K562 (cell line): ENCODE measurements at regions not wholly inside any gene's neighbourhood (a gene's known extent, or its start where the extent isn't known, plus 50 kb on each side); places are given as distances from the start of the nearest gene placed in this dataset.

Experiments used
- REST ChIP-seq, 2 experiments: fragments of 450-650 bp; formaldehyde crosslinking in 1 of 2; IDR thresholded peaks; 2 replicates each; pipeline versions ENCODE4 v1.4.0 to v1.6.1; 2014 to 2020; ENCODE audit warnings: mild to moderate bottlenecking in 2 of 2, borderline replicate concordance in 1 of 2, low read depth in 1 of 2

GRCh38 chr12:90091809-90092208 is 383.2 kb upstream of the ATP2B1 start (continued):
- TF ChIP-seq REST (IDR thresholded peaks at IDR 0.05; ENCODE audit: borderline replicate concordance) (no peak), REST (CRISPR knock-in tag; IDR thresholded peaks at IDR 0.05; ENCODE audit: low read depth) (no peak)
